NB4 (cell line): ENCODE measurements at regions not wholly inside any gene's neighbourhood (a gene's known extent, or its start where the extent isn't known, plus 50 kb on each side); places are given as distances from the start of the nearest gene placed in this dataset.

ENCODE experiments used
- MYC ChIP-seq: IDR thresholded peaks from 2 replicates; pipeline ENCODE4 v1.6.1; 2011; ENCODE audit warnings: low read depth, low read length
- POLR2A ChIP-seq: IDR thresholded peaks from 2 replicates; pipeline ENCODE4 v1.6.1; 2011; ENCODE audit warnings: mild to moderate bottlenecking; ENCODE audit not compliant: insufficient read length; ENCODE audit errors: extremely low read depth
- TF ChIP-seq, protein P1 (sequence below): IDR thresholded peaks from one replicate; pipeline ENCODE4 v1.5.1; 2012; ENCODE audit warnings: low read depth, low read length

DNA sequence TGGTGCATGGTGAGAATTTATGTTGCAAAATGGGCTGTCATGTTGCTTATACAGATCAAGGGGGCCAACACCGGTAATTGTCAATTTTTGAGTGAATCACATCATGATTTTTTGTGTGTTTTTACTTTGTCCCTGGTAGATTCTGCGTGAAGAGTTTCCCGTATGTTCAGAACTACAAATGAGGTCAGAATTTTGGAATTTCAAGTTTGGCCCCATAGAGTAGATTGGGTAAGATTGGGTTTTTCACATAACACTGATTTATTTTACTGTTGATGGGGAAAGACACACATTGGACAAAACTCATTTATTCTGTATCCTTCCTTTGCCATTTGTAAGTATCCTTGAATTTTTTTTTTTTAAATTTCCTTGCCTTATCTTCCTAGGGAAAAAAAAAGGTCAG, 158.5 kb upstream of the MXRA5 start:
- TF ChIP-seq, protein P1, sequence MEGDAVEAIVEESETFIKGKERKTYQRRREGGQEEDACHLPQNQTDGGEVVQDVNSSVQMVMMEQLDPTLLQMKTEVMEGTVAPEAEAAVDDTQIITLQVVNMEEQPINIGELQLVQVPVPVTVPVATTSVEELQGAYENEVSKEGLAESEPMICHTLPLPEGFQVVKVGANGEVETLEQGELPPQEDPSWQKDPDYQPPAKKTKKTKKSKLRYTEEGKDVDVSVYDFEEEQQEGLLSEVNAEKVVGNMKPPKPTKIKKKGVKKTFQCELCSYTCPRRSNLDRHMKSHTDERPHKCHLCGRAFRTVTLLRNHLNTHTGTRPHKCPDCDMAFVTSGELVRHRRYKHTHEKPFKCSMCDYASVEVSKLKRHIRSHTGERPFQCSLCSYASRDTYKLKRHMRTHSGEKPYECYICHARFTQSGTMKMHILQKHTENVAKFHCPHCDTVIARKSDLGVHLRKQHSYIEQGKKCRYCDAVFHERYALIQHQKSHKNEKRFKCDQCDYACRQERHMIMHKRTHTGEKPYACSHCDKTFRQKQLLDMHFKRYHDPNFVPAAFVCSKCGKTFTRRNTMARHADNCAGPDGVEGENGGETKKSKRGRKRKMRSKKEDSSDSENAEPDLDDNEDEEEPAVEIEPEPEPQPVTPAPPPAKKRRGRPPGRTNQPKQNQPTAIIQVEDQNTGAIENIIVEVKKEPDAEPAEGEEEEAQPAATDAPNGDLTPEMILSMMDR: no peak
- TF ChIP-seq MYC: no peak
- TF ChIP-seq POLR2A: no peak
